NB4 (cell line): ENCODE measurements at regions not wholly inside any gene's neighbourhood (a gene's known extent, or its start where the extent isn't known, plus 50 kb on each side); places are given as distances from the start of the nearest gene placed in this dataset.

Source experiments
- DNase-seq: peaks from one replicate; pipeline ENCODE4 v3.0.0; 2010; ENCODE audit warnings: low read depth
- H3K4me3 ChIP-seq: one replicate; pipeline ENCODE4 v1.5.1; 2011; ENCODE audit warnings: mild to moderate bottlenecking, low read depth, low read length, moderate library complexity
- CTCF ChIP-seq: IDR thresholded peaks from one replicate; pipeline ENCODE4 v1.5.1; 2012; ENCODE audit warnings: low read depth, low read length
- MAX ChIP-seq: IDR thresholded peaks from 2 replicates; pipeline ENCODE4 v1.6.1; 2011; ENCODE audit warnings: low read depth, low read length
- MYC ChIP-seq: IDR thresholded peaks from 2 replicates; pipeline ENCODE4 v1.6.1; 2011; ENCODE audit warnings: low read depth, low read length
- POLR2A ChIP-seq: IDR thresholded peaks from 2 replicates; pipeline ENCODE4 v1.6.1; 2011; ENCODE audit warnings: mild to moderate bottlenecking; ENCODE audit not compliant: insufficient read length; ENCODE audit errors: extremely low read depth

DNA sequence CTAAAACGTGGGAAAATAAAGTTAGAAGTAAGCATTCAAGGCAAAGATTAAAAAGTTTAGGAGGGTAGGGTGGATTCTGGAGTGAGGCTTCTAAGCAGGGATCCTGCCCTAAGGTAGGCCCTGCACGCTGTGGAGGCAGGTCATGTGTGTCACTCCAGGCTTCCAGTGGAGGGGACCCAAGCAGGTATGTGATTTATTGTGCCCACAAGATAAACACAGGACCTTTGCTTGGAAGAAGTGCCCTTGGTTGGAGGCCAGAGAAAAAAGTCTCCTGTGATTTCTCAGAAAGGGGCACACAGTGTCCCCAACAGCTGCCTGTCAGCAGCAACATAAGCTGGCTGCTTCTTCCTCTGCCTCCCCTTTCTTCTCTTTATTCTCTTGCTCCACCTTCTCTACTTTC lies 110.8 kb downstream of the FOXD2 start:
- TF ChIP-seq CTCF: no peak
- DNase-seq: no peak

GRCh38 chr1:47549532-47549931 lies 111.7 kb downstream of the FOXD2 start:
- H3K4me3 ChIP-seq: no peak overlapping the region
- DNase-seq: no peak
- no peak for TF ChIP-seq CTCF
- TF ChIP-seq MYC: no peak
- TF ChIP-seq POLR2A: no peak
- TF ChIP-seq MAX: no peak

More for the DNA sequence above, 110.8 kb downstream of the FOXD2 start:
- H3K4me3 ChIP-seq: no peak overlapping the region

DNA sequence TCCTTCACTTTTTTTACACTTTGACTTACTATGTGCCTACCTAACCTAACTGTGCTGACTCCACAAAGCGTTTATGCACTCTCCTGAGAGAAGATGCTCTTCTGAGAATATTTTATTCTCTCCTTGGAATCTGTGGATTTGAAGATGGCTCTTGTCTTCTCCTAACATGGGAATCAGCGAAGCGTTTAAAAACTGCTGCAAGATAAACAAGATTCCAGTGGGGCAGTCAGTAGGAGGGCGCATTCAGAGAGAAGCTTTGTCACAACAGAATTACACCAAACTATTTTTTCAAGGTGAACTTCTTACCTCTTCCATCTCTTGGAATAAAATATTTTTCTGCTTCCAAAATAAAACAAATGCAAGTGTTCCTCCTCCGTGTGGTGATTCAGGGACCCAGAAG lies 113.1 kb downstream of the FOXD2 start:
- DNase-seq: no peak
- no peak for TF ChIP-seq MYC
- no peak for TF ChIP-seq MAX
- no peak for TF ChIP-seq POLR2A
- no peak for TF ChIP-seq CTCF

GRCh38 chr1:47551971-47552528 lies 114.2 kb downstream of the FOXD2 start:
- TF ChIP-seq CTCF: no peak
- TF ChIP-seq MYC: no peak
- TF ChIP-seq MAX: no peak
- no peak for TF ChIP-seq POLR2A
- no peak for DNase-seq
- H3K4me3 ChIP-seq: no peak overlapping the region

More for the DNA sequence above, 113.1 kb downstream of the FOXD2 start:
- no peak overlapping the region for H3K4me3 ChIP-seq

DNA sequence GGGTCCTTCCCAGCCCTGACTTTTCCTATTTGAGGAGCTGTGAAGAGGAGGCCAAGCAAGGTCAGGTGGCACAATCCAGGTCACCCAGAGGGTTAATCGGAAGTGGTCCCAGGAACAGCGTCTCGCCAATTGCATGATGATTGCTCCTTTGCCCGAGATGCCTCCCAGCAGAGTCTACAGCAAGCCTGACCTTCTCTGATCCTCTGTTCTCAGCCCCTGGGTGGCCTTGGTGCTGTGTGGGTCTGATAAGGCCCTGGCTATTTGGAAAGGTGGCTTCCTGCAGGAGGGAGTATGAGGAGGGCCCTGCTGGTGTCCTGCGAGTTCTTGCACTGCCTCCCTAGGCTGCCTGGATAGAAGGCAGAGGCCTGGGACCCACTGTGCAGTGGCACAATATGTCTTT lies 116.2 kb downstream of the FOXD2 start:
- no peak for TF ChIP-seq CTCF
- TF ChIP-seq MAX: no peak
- no peak for TF ChIP-seq MYC
- TF ChIP-seq POLR2A: no peak
- DNase-seq: no peak
- no peak overlapping the region for H3K4me3 ChIP-seq

- no peak for TF ChIP-seq MYC
- no peak for TF ChIP-seq POLR2A
- no peak for TF ChIP-seq MAX
- TF ChIP-seq CTCF: no peak
- H3K4me3 ChIP-seq: no peak overlapping the region
- DNase-seq: no peak
Measured at GRCh38 chr1:47554901-47555300, 117.1 kb downstream of the FOXD2 start.
